ENCODE measurements at regions not wholly inside any gene's neighbourhood (a gene's known extent, or its start where the extent isn't known, plus 50 kb on each side); places are given as distances from the start of the nearest gene placed in this dataset.
A peak's percentile ranks its signal among the peaks of the same experiment; 100 is the strongest.

DNA sequence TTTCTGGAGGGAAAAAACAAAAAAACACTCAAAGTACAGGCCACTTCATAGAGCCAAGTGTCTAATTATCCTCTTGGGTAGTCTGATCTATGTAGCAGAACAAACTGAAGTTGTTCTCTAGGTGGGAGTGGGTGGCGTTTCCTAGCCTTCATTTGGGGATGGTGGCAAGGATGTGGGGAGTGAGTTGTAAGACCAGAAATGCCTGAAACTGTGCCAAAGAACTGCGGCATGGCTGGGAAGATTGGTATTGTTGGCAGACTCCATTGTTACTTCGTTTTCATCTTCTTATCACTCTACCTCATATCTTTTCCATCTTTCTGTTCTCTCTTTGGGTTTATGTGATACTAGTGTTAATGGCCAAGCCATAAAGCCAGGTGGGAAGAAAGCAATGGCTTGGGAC is 177.3 kb upstream of the DDHD1 start:
- TF ChIP-seq, protein P1, sequence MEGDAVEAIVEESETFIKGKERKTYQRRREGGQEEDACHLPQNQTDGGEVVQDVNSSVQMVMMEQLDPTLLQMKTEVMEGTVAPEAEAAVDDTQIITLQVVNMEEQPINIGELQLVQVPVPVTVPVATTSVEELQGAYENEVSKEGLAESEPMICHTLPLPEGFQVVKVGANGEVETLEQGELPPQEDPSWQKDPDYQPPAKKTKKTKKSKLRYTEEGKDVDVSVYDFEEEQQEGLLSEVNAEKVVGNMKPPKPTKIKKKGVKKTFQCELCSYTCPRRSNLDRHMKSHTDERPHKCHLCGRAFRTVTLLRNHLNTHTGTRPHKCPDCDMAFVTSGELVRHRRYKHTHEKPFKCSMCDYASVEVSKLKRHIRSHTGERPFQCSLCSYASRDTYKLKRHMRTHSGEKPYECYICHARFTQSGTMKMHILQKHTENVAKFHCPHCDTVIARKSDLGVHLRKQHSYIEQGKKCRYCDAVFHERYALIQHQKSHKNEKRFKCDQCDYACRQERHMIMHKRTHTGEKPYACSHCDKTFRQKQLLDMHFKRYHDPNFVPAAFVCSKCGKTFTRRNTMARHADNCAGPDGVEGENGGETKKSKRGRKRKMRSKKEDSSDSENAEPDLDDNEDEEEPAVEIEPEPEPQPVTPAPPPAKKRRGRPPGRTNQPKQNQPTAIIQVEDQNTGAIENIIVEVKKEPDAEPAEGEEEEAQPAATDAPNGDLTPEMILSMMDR (IDR thresholded peaks at IDR 0.05), result no peak
- TF ChIP-seq POLR2A (IDR thresholded peaks at IDR 0.05) (no peak), EP300 (IDR thresholded peaks at IDR 0.05) (no peak)
- DNase-seq, result no peak
- WGBS, 3 donors, result 83 to 89% (median 86%) methylated on average over 3 of the region's 3 CpGs
- no peaks in the 10 kb centered on the region for H3K36me3 ChIP-seq
- H3K27ac ChIP-seq, result no peak overlapping the region
- no peaks in the 10 kb centered on the region for H3K27me3 ChIP-seq
- no peak overlapping the region for H3K4me3 ChIP-seq
- H3K9me3 ChIP-seq, result no peaks in the 10 kb centered on the region
- intact Hi-C loops (cut with DNase I), result no loop called here
- H3K4me1 ChIP-seq (ENCODE audit: insufficient read depth), result no peaks in the 10 kb centered on the region

DNA sequence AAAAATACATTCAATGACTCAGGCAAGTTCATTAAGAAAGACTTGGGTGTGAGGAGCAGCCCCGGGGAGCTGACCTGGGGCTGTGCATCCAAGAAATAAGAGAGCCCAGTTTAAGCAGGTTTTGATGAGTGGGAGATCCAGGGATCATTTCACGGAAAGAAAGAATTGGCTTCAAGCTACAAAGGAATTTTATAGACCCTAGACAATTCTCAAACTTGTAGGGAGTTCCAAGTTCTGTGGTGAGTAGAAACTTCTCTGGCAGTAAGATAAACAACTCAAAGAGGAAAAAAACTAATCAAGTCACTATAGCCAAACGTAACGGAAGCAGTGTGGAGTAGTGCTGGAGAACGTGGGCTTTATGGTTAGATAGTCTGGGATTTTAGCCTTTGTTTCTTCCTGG is 175.7 kb upstream of the DDHD1 start:
- H3K27me3 ChIP-seq, result no peaks in the 10 kb centered on the region
- no peaks in the 10 kb centered on the region for H3K9me3 ChIP-seq
- H3K27ac ChIP-seq, result no peak overlapping the region
- no peaks in the 10 kb centered on the region for H3K4me1 ChIP-seq (ENCODE audit: insufficient read depth)
- no peak for DNase-seq
- TF ChIP-seq, protein P1 (IDR thresholded peaks at IDR 0.05), result no peak
- no peak for TF ChIP-seq POLR2A (IDR thresholded peaks at IDR 0.05)
- TF ChIP-seq EP300 (IDR thresholded peaks at IDR 0.05), result no peak
- 56 to 82% (median 78%) methylated on average over 5 of the region's 5 CpGs for WGBS, 3 donors
- H3K4me3 ChIP-seq, result no peak overlapping the region
- no peaks in the 10 kb centered on the region for H3K36me3 ChIP-seq
- intact Hi-C loops (cut with DNase I), result no loop called here

DNA sequence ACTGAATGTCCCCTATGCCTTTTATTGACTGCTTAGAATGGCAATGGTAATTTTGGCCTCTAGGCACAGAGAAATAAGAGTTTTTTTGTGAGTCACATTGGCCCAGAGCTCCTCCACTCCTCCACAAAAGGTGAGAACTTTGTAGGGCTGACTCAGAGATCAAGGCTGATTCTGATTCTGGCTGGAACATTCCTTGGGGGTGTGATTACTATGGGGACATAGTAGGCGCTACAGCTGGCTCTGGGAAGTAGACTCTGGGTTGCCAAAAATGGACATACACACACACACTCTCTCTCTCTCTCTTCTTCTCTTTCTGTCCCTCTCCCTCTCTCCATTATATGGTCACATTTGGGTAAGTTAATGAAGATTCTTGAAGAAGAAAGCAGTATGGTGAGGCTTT is 174.6 kb upstream of the DDHD1 start:
- Histone ChIP-seq H3K27me3 (no peaks in the 10 kb centered on the region), H3K9me3 (no peaks in the 10 kb centered on the region), H3K27ac (no peak overlapping the region), H3K4me1 (ENCODE audit: insufficient read depth) (no peaks in the 10 kb centered on the region), H3K4me3 (no peak overlapping the region), H3K36me3 (no peaks in the 10 kb centered on the region)
- 45 to 73% (median 68%) methylated on average over 1 of the region's 1 CpG for WGBS, 3 donors
- intact Hi-C loops (cut with DNase I), result no loop called here
- DNase-seq, result peak in 1 of 5 donors; percentile 32
- TF ChIP-seq, protein P1 (IDR thresholded peaks at IDR 0.05), result no peak
- TF ChIP-seq EP300 (IDR thresholded peaks at IDR 0.05), result no peak
- TF ChIP-seq POLR2A (IDR thresholded peaks at IDR 0.05), result no peak

DNA sequence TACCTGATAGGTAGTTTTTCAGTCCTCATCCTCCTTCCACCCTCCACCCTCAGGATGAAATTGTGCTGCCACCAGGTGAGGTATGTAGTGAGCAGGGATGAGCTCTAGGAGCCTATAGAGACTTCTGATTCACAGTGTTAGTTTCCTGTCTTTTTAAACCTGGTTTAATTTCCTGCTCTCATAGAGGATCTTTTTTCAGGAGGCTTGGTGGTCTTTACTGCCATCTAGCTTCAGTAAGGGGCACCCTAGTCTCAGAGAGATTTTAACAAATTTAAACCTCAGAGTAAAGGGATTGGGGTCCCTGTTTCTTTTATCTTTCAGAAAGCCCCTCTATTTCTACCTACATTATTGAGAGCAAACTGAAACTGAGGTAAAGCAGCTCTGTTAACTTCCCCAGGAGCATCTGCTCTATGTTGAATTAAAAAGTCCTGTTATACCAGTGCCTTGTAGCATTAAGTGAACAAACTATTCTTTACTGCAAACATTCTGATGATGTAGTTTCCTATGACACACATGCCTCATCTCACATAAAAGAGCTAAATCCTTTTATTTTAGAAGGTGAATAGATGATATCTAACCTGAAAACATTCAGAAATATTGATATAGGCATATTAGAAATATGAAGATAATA is 172.2 kb upstream of the DDHD1 start:
- H3K9me3 ChIP-seq, result no peaks in the 10 kb centered on the region
- H3K4me1 ChIP-seq (ENCODE audit: insufficient read depth), result no peaks in the 10 kb centered on the region
- H3K27ac ChIP-seq, result no peak overlapping the region
- no peak for TF ChIP-seq POLR2A (IDR thresholded peaks at IDR 0.05)
- TF ChIP-seq, protein P1 (IDR thresholded peaks at IDR 0.05), result peak; percentile 13 to 45 (median 13)
- DNase-seq, result no peak
- H3K36me3 ChIP-seq, result no peaks in the 10 kb centered on the region
- intact Hi-C loops (cut with DNase I), result no loop called here
- H3K4me3 ChIP-seq, result no peak overlapping the region
- H3K27me3 ChIP-seq, result no peaks in the 10 kb centered on the region

All from ovary (tissue), 7 donors.